HS-5 (cell line): ENCODE measurements at regions not wholly inside any gene's neighbourhood (a gene's known extent, or its start where the extent isn't known, plus 50 kb on each side); places are given as distances from the start of the nearest gene placed in this dataset.

Experiments
- DNase-seq: peaks from one replicate; pipeline ENCODE4 v3.0.0-alpha.2; 2012; ENCODE audit warnings: low read depth

DNA sequence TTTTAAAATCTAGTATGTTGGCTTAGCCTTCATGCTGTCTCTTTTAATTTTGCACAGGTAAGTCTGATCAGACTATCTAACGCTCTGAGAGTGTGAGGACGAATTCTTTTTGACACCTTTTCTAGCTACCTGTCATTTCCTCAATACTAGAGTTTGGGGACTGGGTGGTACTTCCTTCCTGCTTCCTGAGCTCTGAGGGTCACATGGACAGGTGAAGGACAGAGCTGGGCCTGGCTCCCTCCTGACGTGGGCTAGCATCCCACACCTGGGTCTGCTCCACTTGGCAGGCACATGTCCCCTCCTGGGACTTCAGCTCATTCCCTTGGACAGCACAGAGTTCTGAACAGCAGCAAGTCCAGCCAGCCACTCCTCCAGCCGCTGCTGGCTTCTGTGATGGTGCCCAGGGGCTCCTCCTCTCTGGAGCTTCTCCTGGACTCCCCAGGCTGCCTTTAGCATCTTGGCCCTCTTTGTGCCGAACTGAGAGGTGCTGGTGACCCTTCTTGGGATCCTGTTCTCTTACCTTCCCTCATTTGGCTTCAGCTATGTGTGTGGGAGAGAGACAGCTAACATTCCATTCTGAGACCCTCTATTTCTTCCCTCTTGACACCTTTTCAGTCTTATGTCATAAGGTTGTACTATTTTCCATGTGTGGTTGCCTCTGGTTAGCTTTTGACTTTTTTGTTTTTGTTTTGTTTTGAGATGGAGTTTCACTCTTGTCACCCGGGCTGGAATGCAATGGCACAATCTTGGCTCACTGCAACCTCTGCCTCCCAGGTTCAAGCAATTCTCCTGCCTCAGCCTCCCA is 106.9 kb downstream of the B3GNT2 start:
- no peak for DNase-seq

DNA sequence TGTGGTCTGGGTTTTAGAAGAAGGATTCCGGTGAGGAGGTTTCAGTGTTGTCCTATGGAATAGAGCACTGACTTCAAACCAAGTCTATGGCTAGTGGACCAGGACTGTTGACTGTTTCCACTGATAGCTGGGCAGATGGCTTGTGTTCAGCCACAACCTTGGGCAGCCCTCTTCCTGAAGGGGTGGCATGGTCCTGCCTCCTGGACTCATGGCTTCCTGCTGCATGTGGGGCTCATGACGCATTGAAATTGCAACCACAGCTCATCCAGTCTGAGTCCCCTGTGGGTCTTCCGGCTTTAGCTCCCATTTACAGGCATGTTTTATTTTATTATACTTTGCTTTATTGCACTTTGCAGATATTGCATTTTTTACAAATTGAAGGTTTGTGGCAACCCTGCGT is 105.0 kb downstream of the B3GNT2 start:
- no peak for DNase-seq

DNA sequence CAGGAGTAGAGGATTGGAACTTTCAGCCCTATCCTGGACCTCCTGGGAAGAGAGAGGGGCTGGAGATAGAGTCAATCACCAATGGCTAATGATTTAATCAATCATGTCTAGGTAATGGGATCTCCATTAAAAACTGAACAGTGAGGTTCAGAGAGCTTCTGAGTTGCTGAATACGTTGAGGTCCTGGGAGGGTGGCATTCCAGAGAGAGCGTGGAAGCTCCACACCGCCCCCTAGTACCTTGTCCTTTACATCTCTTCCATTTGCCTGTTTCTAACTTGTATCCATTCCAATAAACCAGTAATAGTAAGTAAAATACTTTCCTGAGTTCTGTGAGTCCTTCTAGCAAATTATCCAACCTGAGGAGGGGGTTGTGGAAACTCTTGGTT is 101.7 kb downstream of the B3GNT2 start:
- DNase-seq = no peak

DNA sequence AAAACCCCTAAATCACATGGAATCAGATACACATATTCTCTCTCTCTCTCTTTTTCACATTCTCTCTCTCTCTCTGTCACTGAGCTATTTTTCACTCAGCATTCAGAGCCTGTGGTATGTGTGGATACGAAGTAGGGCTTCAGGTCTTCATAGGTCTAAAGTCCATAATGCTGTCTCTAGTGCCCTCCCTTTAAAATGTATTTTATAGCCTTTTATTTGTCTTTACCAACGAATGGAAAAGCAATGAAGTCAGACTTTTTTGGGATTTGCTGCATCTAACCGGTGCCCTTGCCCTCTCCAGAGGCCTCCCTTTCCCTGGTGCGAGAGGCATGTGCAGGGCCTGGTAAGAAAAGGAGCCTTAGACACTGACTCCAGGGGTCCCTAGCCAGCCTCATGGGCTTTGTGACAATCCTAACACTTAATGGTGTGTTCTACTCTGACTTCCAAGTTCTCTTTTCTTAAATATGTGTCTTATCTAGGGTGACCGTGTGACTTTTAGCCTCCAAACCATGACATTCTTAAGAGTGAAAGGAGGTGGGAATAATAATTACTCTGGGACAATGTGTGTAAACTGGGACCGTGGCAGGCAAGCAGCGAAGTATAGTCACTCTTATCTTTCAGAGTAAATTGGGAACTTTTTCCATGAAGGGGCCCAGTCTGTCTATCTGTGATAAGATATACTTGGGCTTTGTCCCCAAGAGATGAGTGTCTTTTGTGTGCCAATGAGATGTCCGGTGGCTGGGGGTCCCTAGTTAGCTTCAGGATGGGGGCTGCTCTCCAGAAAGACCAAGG is 101.1 kb downstream of the B3GNT2 start:
- DNase-seq = no peak

GRCh38 chr2:62296034-62296831 is 100.3 kb downstream of the B3GNT2 start:
- DNase-seq = no peak

DNA sequence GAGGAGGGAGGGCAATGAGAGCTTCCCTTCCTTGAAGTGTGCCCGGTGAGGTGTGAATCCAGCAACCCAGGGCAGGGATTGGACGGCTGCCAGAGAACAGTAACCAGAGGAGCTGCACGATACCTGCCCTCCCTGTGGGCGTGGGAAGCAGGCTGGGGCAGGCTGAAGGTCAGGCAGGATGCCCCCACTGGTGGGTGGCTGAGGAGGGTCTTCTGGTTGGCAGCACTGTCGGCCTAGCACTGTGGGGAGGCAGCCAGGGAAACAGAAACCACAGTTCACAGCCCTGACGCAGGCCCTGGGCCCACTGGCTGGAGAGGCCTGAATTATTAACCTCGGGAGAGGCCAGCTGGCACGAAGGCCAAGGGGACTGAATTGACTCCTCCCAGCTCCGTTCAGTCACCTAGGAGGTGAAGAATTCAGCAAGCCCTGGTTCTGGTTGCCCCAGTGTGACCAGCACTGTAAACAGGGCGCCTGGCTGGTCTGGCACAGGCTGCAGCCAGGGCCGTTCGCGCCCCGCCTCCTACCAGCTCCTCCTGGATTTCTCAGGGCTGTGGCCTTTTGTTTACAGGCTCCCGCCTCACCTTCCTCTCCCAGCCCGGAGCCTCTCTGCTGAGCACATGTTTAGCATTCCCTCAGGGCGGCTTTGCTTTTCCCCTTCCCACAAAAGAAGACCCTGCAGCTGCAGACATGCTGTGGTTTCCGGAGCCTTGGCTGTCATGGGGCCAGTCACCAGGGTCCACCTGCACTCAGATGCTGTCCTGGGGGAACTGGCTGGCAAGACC is 97.8 kb downstream of the B3GNT2 start:
- DNase-seq = no peak

- no peak for DNase-seq
These were observed 97.2 kb downstream of the B3GNT2 start for GRCh38 chr2:62293151-62293489.

GRCh38 chr2:62292190-62292589 is 96.3 kb downstream of the B3GNT2 start:
- no peak for DNase-seq

DNA sequence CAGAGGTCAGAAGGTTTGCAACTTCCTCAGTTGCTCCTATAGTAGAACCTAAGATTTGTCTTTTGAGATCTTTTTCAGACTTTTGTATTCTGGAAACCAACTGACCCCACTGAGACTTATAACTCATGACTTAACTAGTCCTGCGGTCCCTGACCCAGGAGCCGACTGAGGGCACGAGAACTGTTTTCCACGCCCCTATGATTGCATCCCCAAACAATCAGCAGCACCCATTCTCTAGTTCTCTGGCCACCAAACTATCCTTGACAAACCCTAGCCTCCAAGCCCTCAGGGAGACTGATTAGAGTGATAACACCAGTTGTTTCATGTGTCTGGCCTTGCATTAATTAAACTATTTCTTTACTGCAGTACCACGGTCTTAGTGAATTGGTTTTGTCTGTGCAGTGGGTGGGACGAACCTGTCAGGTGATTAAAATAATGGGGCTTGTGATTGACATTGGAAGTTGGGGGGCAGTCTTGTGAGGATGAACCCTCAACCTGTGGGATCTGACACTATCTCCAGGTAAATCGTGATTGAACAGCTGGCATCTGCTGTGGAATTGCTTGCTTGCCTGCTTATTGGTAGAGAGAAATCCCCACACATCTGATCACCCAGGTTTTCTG is 95.7 kb downstream of the B3GNT2 start:
- no peak for DNase-seq

- no peak for DNase-seq
These were observed 95.1 kb downstream of the B3GNT2 start for GRCh38 chr2:62291052-62291451.

GRCh38 chr2:62287899-62288880 is 92.3 kb downstream of the B3GNT2 start:
- DNase-seq = peak; percentile 51

- DNase-seq = no peak
These were observed 91.4 kb downstream of the B3GNT2 start for GRCh38 chr2:62287282-62287681.

- no peak for DNase-seq
These were observed 90.3 kb downstream of the B3GNT2 start for GRCh38 chr2:62286089-62286785.

- DNase-seq = no peak
These were observed 89.1 kb downstream of the B3GNT2 start for GRCh38 chr2:62284980-62285379.

DNA sequence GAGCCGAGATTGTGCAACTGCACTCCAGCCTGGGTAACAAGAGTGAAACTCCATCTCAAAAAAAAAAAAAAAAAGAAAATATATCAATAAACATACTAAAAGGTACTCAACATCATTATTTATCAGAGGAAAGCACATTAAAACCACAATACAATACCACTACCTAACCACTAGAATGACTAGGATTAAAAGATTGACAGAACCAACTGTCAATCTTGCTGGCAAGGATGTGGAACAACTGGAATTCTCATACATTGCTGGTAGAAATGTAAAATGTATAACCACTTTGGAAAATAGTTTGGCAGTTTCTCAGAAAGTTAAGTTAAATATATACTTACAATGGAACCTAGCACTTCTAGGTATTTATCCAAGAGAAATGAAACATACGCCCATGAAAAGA is 88.6 kb downstream of the B3GNT2 start:
- no peak for DNase-seq

DNA sequence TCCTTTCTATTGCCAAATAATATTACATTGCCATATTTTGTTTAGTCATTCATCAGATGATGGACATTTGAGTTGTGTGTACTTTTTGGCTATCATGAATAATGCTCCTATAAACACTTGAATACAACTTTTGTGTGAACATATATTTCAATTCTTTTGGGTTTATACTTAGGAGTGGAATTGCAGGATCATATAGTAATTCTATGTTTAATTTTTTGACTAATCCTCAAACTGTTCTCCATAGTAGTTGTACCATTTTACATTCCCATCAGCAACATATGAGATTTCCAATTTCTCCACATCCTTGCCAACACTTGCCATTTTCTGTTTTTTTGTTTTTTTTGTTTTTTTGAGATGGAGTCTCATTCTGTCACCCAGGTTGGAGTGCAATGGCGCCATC is 87.2 kb downstream of the B3GNT2 start:
- DNase-seq = no peak

DNA sequence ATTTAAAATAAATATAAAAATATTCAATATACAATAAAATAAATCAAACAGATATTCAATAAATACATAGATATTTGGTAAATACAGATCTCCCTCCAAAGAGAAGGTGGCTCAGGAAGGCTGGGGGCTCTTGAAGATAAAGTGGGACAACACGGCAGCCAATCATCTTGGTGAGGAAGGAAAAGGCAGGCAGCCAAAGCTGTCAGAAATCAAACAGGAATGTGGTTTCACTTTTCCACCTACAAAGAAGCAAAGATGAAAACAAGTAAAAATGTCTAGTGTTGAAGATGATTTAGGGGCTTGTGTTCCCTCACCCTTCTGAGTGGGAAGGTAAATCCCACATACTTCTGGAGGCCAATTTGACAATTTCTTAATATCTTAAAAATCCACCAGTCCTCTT is 85.7 kb downstream of the B3GNT2 start:
- DNase-seq = no peak

DNA sequence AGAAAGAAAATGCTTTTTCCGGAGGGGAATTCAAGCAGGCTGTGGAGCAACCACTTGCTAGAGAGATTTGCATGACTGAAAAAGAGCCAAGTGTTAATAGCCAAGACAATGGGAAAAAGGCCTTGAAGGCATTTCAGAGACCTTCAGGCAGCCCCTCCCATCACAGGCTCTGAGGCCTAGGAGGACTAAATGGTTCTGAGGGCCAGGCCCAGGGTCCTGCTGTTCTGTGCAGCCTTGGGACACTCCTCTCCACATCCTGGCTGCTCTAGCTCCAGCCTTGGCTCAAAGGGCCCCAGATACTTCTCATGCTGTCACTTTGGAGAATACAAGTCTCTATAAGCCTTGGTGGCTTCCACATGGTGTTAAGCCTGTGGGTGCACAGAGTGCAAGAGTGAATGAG is 81.8 kb downstream of the B3GNT2 start:
- no peak for DNase-seq
